ENCODE measurements at regions not wholly inside any gene's neighbourhood (a gene's known extent, or its start where the extent isn't known, plus 50 kb on each side); places are given as distances from the start of the nearest gene placed in this dataset.

GRCh38 chr5:171575386-171575785, 155.9 kb downstream of the FGF18 start:
- Mint-ChIP-seq H3K36me3 (ENCODE audit: low read depth) (no peaks in the 10 kb centered on the region), H3K27me3 (ENCODE audit: low read depth) (no peaks in the 10 kb centered on the region), H3K9me3 (ENCODE audit: insufficient read depth) (peaks cover 7% of the 10 kb centered on the region), H3K4me3 (no peak overlapping the region), H3K4me1 (ENCODE audit: low read depth) (no peaks in the 10 kb centered on the region), H3K27ac (no peak overlapping the region)
- POLR2A ChIA-PET, result no interaction called here
- no peak for ATAC-seq
- no peak for DNase-seq
- CTCF ChIA-PET, result no interaction called here

DNA sequence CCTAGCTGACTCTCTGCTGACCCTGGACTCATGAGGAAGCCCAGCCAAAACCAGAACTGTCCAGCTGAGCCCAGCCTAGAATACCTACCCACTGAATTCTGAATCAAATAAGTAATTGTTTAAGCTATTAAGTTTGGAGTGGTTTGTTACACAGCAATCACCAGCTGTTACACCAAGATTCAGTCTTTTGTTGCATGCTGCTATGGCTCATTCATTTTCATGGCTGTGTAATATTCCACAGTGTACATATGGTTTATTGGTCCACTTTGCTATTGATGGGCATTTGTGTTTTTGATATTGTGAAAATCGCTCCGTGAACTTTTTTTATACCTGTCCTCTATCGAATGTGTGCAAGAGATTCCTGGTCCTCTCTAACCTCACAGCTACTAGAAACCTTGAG, 156.4 kb downstream of the FGF18 start:
- no peak for DNase-seq
- peaks cover 7% of the 10 kb centered on the region for H3K9me3 Mint-ChIP-seq (ENCODE audit: insufficient read depth)
- ATAC-seq, result no peak
- H3K4me1 Mint-ChIP-seq (ENCODE audit: low read depth), result no peaks in the 10 kb centered on the region
- no peaks in the 10 kb centered on the region for H3K27me3 Mint-ChIP-seq (ENCODE audit: low read depth)
- ChIA-PET CTCF (no interaction called here), POLR2A (interaction anchor here (0.6 kb wide), 1 partner anchor 314 kb away, joined by 3 read pairs; no protein-coding TSS in a partner anchor)
- no peak overlapping the region for H3K4me3 Mint-ChIP-seq
- no peak overlapping the region for H3K27ac Mint-ChIP-seq
- no peaks in the 10 kb centered on the region for H3K36me3 Mint-ChIP-seq (ENCODE audit: low read depth)

DNA sequence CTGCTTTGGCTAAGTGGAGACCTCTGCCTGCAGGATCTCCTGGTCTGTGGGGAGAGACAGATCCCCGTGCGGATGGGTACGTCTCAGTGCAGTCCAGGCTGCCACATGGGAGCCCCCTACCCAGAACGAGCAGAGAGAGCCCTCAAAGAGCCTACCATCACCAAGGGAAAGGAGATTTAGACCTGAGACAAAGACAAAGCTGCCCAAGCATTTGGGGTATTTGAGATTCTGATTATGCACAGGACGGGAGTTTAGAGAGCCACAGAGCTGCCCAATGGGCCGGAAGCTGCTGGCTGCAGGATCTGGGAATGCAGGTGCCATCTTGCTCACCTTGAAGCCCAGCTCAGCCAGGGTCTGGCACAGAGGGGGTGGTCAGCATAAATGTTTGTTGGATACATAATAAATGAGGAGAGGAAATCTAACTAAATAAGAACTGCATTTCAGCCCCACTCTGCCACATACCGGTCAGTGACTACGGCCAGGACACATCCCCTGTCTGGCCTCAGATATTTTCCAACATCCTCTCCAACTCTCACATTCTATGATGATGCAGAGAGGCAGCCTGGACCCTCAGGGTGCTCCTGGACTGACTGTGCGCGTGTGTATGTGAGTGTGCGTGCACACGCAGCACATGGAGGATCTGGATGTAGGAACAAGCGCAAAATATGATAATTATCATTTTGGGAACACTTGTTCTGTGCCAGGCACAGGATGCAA, 157.8 kb downstream of the FGF18 start:
- ChIA-PET POLR2A (no interaction called here), CTCF (no interaction called here)
- DNase-seq, result no peak
- Mint-ChIP-seq H3K36me3 (ENCODE audit: low read depth) (no peaks in the 10 kb centered on the region), H3K27me3 (ENCODE audit: low read depth) (no peaks in the 10 kb centered on the region), H3K4me3 (no peak overlapping the region), H3K9me3 (ENCODE audit: insufficient read depth) (peaks cover 7% of the 10 kb centered on the region), H3K4me1 (ENCODE audit: low read depth) (no peaks in the 10 kb centered on the region), H3K27ac (no peak overlapping the region)
- no peak for ATAC-seq

DNA sequence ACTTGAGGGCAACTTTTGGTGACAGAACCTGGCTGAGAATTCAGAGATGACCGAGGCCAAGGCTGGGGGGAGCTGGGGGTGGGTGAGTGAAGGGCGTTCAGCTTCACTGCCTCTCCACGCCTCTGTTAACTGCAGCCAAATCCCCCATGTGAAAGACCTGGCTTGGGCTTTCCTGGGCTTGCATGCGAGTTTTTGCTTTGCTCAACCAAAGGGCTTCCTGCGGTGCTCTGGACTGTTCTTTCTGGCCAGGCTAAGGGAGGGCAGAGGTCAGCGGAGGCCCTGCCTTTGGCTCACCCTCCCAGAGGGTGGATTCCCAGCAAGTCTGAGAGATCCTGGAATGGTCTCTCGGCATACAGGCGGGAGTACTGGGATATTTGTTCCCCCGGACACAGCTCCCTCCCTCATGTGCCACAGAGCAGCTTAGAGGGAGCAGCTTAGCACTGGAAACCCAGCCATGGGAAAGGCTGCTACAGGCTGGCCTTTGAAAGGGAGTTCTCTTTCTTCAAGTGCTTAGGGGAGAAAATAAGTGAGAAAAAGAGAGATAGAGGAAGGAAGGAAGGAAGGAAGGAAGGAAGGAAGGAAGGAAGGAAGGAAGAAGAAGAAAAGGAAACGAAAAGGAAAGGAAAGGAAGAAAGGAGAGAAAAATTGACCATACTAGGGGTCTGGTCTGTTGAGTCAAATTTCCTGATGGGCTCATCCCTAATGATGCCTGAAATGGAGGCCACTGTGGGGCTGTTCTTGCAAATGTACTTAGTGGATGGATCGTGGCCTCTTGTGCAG, 158.8 kb downstream of the FGF18 start:
- ATAC-seq (no peak), DNase-seq (no peak)
- Mint-ChIP-seq H3K36me3 (ENCODE audit: low read depth) (no peaks in the 10 kb centered on the region), H3K4me1 (ENCODE audit: low read depth) (no peaks in the 10 kb centered on the region), H3K27ac (no peak overlapping the region), H3K4me3 (no peak overlapping the region), H3K9me3 (ENCODE audit: insufficient read depth) (peaks cover 7% of the 10 kb centered on the region), H3K27me3 (ENCODE audit: low read depth) (peaks cover 2% of the 10 kb centered on the region)
- POLR2A ChIA-PET, result no interaction called here
- CTCF ChIA-PET, result no interaction called here

- Mint-ChIP-seq H3K9me3 (ENCODE audit: insufficient read depth) (peaks cover 7% of the 10 kb centered on the region), H3K27me3 (ENCODE audit: low read depth) (peaks cover 4% of the 10 kb centered on the region)
- CTCF ChIA-PET, result no interaction called here
Measured at GRCh38 chr5:171578829-171579491, 159.5 kb downstream of the FGF18 start.

DNA sequence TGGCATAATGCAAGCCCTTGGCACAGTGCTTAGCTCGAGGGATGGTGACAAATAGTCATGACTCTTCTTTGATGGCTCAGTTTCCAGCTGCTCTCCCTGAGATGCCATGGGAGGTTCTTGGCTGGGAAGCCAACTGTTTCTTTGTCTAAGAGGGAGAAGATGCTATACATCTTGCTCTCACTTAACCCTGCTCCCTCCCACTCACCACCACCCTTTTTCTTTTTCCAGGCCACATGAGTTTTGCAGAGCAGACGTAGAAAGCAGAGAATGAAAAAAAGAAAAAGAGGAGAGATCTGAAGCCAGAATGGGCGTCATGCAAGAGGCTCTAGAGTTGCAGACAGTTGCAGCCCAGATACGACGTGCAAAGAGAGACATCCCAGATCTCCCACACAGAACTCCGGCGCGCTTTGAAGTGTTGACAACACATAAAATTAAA, 160.5 kb downstream of the FGF18 start:
- no peak overlapping the region for H3K4me3 Mint-ChIP-seq
- H3K36me3 Mint-ChIP-seq (ENCODE audit: low read depth), result no peaks in the 10 kb centered on the region
- ChIA-PET CTCF (no interaction called here), POLR2A (no interaction called here)
- H3K27ac Mint-ChIP-seq, result no peak overlapping the region
- no peak for ATAC-seq
- no peak for DNase-seq
- peaks cover 10% of the 10 kb centered on the region for H3K27me3 Mint-ChIP-seq (ENCODE audit: low read depth)
- no peaks in the 10 kb centered on the region for H3K4me1 Mint-ChIP-seq (ENCODE audit: low read depth)
- H3K9me3 Mint-ChIP-seq (ENCODE audit: insufficient read depth), result peaks cover 7% of the 10 kb centered on the region

More at GRCh38 chr5:171578829-171579491, 159.5 kb downstream of the FGF18 start:
- no peaks in the 10 kb centered on the region for H3K36me3 Mint-ChIP-seq (ENCODE audit: low read depth)
- ATAC-seq (no peak), DNase-seq (no peak)
- POLR2A ChIA-PET, result no interaction called here
- H3K27ac Mint-ChIP-seq, result no peak overlapping the region
- no peak overlapping the region for H3K4me3 Mint-ChIP-seq
- H3K4me1 Mint-ChIP-seq (ENCODE audit: low read depth), result no peaks in the 10 kb centered on the region

DNA sequence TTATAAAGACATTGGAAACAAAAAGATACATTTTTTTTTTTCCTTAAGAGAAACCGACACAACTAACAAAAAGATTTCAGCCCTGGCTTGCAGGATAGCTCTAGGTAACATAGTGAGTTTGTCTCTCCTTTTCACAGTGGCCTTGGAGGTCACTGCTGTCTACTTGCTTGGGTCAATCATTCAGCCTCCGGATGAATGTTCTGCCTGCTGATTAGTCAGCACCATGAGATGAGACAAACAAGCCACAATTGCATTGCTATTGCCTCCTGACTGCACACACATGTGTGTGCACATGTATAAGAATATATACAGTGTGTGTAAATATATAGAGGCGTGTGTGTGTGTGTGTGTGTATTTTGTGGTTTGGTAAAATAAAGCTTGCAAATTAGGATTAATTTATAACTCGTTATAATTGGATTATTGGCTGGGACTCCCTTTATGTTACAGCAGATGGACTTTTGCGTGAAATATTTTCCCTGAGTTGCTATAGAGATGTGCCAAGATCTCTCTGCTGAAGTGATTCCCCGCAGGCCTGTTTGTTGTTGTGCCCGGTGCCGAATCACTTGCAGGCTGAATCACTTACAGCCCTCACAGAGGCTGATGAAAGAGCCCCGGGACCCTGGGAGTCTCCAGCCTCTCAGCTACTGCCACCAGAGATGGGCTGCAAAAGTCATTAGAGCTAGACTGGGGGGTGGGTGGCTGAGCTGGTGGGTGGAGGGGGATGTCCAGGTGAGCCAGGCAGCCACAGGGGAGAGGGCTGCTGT, 161.2 kb downstream of the FGF18 start:
- CTCF ChIA-PET, result no interaction called here
- ATAC-seq (no peak), DNase-seq (no peak)
- peaks cover 6% of the 10 kb centered on the region for H3K9me3 Mint-ChIP-seq (ENCODE audit: insufficient read depth)
- H3K4me3 Mint-ChIP-seq, result no peak overlapping the region
- POLR2A ChIA-PET, result no interaction called here
- H3K27me3 Mint-ChIP-seq (ENCODE audit: low read depth), result peaks cover 10% of the 10 kb centered on the region
- no peak overlapping the region for H3K27ac Mint-ChIP-seq
- no peaks in the 10 kb centered on the region for H3K4me1 Mint-ChIP-seq (ENCODE audit: low read depth)
- H3K36me3 Mint-ChIP-seq (ENCODE audit: low read depth), result no peaks in the 10 kb centered on the region

DNA sequence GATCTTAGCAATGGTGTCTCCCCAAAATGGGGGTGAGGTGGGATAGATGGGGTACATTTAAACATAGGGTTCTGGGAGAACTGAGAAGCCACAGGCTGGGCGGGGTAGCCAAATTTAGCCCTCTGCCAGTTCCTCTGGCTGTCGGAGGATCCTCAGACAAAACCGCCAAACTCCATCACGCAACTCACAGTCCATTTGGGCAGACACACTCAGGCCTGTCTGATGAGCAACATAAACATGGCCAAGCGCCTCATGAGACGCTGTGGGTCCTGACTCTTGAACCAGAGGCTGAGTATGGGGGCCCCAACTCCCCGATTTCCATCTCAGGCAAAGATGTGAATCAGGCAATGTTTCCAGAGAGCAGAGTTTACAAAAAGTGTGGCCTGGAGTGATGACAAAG, 162.3 kb downstream of the FGF18 start:
- CTCF ChIA-PET, result no interaction called here
- H3K4me3 Mint-ChIP-seq, result no peak overlapping the region
- no peaks in the 10 kb centered on the region for H3K9me3 Mint-ChIP-seq (ENCODE audit: insufficient read depth)
- POLR2A ChIA-PET, result no interaction called here
- ATAC-seq (no peak), DNase-seq (no peak)
- no peaks in the 10 kb centered on the region for H3K4me1 Mint-ChIP-seq (ENCODE audit: low read depth)
- H3K27ac Mint-ChIP-seq, result no peak overlapping the region
- H3K27me3 Mint-ChIP-seq (ENCODE audit: low read depth), result peaks cover 10% of the 10 kb centered on the region
- no peaks in the 10 kb centered on the region for H3K36me3 Mint-ChIP-seq (ENCODE audit: low read depth)

- H3K36me3 Mint-ChIP-seq (ENCODE audit: low read depth), result no peaks in the 10 kb centered on the region
- DNase-seq (no peak), ATAC-seq (no peak)
- H3K4me1 Mint-ChIP-seq (ENCODE audit: low read depth), result no peaks in the 10 kb centered on the region
- POLR2A ChIA-PET, result no interaction called here
- peaks cover 10% of the 10 kb centered on the region for H3K27me3 Mint-ChIP-seq (ENCODE audit: low read depth)
- CTCF ChIA-PET, result no interaction called here
- H3K27ac Mint-ChIP-seq, result no peak overlapping the region
- H3K4me3 Mint-ChIP-seq, result no peak overlapping the region
- no peaks in the 10 kb centered on the region for H3K9me3 Mint-ChIP-seq (ENCODE audit: insufficient read depth)
Measured at GRCh38 chr5:171582849-171583248, 163.4 kb downstream of the FGF18 start.

DNA sequence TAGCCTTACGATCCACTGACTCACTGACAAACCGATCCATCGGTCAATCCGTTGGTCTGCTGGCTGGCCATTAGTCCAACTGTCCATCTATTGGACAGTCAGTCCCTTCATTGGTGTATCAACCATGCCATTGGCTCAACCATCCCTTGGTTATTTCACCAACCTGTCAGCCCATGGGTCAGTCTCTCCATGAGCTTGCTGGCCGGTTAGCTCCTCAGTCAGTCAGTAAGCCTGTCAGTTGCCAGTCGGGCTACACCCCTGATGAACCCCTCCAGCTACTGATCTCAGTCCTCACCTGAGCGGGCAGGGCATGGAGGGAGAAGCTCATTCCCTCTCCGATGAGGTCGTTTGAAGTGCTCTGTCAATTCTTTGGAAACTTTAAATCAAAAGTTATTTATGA, 166.5 kb downstream of the FGF18 start:
- POLR2A ChIA-PET, result no interaction called here
- no peaks in the 10 kb centered on the region for H3K4me1 Mint-ChIP-seq (ENCODE audit: low read depth)
- H3K27me3 Mint-ChIP-seq (ENCODE audit: low read depth), result peaks cover 10% of the 10 kb centered on the region
- CTCF ChIA-PET, result no interaction called here
- DNase-seq (no peak), ATAC-seq (no peak)
- no peak overlapping the region for H3K4me3 Mint-ChIP-seq
- no peaks in the 10 kb centered on the region for H3K9me3 Mint-ChIP-seq (ENCODE audit: insufficient read depth)
- H3K36me3 Mint-ChIP-seq (ENCODE audit: low read depth), result no peaks in the 10 kb centered on the region
- H3K27ac Mint-ChIP-seq, result no peak overlapping the region

DNA sequence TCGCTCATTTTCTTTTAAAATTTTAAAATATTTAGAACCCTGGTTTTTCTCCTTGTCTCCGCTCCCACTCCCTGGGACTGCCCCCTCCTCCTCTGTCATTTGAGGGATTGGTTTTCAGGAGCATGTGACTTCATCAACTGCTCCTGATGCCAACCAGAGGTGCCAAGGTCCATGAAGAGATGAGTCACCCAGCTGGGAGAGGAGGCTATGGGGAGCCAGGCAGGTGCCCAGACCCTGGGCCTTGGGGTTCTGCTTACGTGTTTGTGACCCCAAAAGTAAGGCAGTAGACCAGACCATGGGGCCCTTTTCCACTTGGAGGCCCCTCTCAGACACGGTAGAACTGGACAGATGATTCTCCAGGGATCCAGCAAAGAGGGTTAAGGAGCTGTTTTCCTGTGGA, 167.0 kb downstream of the FGF18 start:
- DNase-seq, result no peak
- Mint-ChIP-seq H3K9me3 (ENCODE audit: insufficient read depth) (no peaks in the 10 kb centered on the region), H3K4me1 (ENCODE audit: low read depth) (no peaks in the 10 kb centered on the region), H3K4me3 (no peak overlapping the region), H3K27me3 (ENCODE audit: low read depth) (peaks cover 10% of the 10 kb centered on the region), H3K36me3 (ENCODE audit: low read depth) (no peaks in the 10 kb centered on the region), H3K27ac (no peak overlapping the region)
- ATAC-seq, result no peak
- CTCF ChIA-PET, result no interaction called here
- POLR2A ChIA-PET, result no interaction called here

DNA sequence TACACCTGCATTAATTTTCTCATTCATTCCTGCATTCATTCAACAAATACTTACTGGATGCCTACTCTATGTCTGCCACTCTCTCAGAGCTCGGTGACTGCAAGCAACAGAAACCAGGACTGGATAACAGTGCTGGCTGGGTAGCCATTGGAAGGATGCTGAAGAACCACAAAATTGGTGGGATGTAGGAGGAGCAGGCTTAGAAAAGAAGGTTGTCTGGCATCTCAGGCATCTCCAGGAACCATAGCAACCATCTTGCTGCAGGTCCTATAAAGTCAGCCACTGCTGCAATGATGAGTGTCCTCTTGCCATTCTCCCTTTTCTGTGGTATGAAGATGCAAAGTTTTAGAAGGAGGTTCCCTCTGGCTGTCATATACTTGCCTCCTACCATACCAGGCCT, 168.6 kb downstream of the FGF18 start:
- H3K4me1 Mint-ChIP-seq (ENCODE audit: low read depth), result no peaks in the 10 kb centered on the region
- ChIA-PET POLR2A (no interaction called here), CTCF (no interaction called here)
- ATAC-seq (no peak), DNase-seq (no peak)
- no peaks in the 10 kb centered on the region for H3K9me3 Mint-ChIP-seq (ENCODE audit: insufficient read depth)
- peaks cover 10% of the 10 kb centered on the region for H3K27me3 Mint-ChIP-seq (ENCODE audit: low read depth)
- H3K4me3 Mint-ChIP-seq, result no peak overlapping the region
- no peaks in the 10 kb centered on the region for H3K36me3 Mint-ChIP-seq (ENCODE audit: low read depth)
- H3K27ac Mint-ChIP-seq, result no peak overlapping the region

Data from activated CD8-positive, alpha-beta T cell treated with anti-CD3 and anti-CD28 coated beads, Interleukin-2, amount 10 ng/mL, durations not matched to agents 7 days and 5 days (primary cell).